ENCODE measurements at regions not wholly inside any gene's neighbourhood (a gene's known extent, or its start where the extent isn't known, plus 50 kb on each side); places are given as distances from the start of the nearest gene placed in this dataset.

DNA sequence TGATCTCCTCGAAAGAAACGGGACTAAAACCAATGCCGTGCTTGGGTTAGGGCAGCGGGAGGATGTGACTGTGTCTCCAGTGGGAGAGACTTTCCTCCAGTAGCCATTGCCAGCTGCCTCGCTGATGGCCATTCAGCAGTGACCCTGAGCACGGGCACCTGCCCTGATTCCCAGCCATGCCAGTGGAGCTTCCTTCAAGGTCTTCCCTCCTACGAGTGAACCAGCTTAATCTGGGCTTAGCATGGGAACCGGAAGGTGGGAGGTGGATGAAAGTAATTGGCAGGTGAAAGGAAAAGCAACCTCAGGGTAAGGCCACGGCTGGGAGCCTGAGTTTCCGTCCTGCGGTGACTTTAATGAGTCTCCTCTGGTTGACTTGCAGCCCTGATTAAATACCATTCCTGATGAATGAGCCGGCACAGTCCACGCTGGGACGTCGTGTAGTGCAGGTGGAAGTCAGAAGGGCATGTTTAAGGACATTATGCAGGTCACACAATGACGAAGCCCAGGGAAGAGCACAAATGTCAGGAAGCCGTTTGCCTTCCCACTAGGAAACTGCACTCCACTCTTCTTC, 813.5 kb downstream of the QKI start:
- TF ChIP-seq CTCF (IDR thresholded peaks at IDR 0.05; ENCODE audit: control insufficient read depth, extremely low read depth, insufficient read depth) = no peak
- DNase-seq (ENCODE audit: low read depth) = no peak
- H3K4me3 ChIP-seq (ENCODE audit: low read depth, low read length) = no peak overlapping the region

DNA sequence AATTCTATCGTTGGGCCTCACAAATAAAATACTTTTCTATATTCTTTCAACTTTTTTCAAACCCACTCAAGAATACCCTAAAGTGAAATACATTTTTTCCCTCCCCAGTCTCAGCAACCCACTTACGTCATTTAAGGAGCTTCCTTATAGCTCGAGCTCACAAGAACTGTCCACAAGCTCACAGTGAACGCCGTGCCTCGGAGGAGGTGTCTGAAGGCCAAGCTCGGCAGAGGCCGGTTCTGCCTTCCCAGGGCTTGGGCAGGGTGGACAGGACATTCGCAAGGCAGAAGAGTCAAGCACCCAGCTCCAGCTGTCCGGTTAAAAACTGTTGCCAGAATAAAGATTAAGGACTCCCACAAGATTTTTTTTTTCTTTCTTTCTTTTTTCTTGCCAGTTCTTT, 802.3 kb downstream of the QKI start:
- TF ChIP-seq CTCF (IDR thresholded peaks at IDR 0.05; ENCODE audit: control insufficient read depth, extremely low read depth, insufficient read depth) = no peak
- H3K4me3 ChIP-seq (ENCODE audit: low read depth, low read length) = no peak overlapping the region
- no peak for DNase-seq (ENCODE audit: low read depth)

DNA sequence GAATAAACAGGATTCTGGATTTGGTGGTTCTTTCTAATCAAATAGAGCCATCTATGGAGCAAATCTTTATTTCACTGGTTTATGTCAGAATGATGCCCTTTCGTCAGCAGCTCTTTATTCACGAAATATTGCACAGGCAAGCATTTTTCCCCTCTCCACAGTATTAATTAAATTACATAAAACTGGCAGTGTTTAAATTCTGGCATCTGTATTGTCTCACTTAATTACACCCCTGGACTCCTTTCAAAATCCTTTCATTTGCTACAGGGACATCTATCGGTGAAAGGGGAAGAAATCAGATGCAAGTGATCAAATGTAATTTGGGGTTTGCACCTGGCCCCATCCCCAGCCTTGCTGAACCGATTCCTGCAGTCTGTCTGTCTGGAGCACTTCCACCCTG, 801.9 kb downstream of the QKI start:
- no peak for DNase-seq (ENCODE audit: low read depth)
- TF ChIP-seq CTCF (IDR thresholded peaks at IDR 0.05; ENCODE audit: control insufficient read depth, extremely low read depth, insufficient read depth) = peak; percentile 29; the same call in 1 of the 2 replicates
- no peak overlapping the region for H3K4me3 ChIP-seq (ENCODE audit: low read depth, low read length)

DNA sequence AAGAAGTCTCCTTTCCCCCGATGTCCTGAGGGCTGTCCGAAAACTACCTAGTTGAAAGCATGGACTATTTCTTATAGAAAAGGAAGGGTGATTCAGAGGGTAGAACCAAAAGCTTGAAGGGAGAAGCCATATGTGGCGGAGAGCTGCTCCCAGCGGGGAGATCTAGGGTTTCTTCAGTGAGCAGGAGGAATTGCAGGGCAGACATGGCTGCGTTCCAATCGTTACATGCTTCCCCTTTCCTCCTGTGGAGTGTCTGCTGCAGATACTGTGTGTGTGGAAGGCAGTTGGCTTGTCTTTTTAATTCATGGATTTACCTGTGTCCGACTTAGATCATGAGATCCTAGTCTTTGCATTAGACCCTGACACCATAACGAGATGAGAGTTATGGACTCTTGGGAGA, 799.5 kb downstream of the QKI start:
- DNase-seq (ENCODE audit: low read depth) = no peak
- H3K4me3 ChIP-seq (ENCODE audit: low read depth, low read length) = no peak overlapping the region
- no peak for TF ChIP-seq CTCF (IDR thresholded peaks at IDR 0.05; ENCODE audit: control insufficient read depth, extremely low read depth, insufficient read depth)

GRCh38 chr6:164211254-164211653, 796.7 kb downstream of the QKI start:
- DNase-seq (ENCODE audit: low read depth) = no peak
- no peak overlapping the region for H3K4me3 ChIP-seq (ENCODE audit: low read depth, low read length)
- no peak for TF ChIP-seq CTCF (IDR thresholded peaks at IDR 0.05; ENCODE audit: control insufficient read depth, extremely low read depth, insufficient read depth)

DNA sequence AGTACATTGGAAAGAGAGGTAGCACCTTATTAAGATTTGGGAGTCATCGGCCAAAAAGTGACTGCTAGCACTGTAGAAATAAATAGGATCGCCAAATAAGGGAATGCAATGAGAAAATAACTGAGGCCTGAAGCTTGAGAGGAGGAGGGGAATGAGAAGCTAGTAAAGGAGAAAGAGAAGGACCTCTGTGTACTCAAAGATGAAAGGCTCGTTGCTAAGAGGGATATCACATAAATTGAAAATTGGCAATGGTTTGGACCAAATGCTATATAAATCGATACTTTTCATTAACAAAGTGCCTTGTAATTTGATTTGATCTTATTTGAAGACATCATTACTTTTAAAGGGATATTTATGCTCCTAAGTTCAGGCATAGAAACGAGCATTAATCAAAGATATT, 796.3 kb downstream of the QKI start:
- no peak for DNase-seq (ENCODE audit: low read depth)
- no peak overlapping the region for H3K4me3 ChIP-seq (ENCODE audit: low read depth, low read length)
- no peak for TF ChIP-seq CTCF (IDR thresholded peaks at IDR 0.05; ENCODE audit: control insufficient read depth, extremely low read depth, insufficient read depth)

DNA sequence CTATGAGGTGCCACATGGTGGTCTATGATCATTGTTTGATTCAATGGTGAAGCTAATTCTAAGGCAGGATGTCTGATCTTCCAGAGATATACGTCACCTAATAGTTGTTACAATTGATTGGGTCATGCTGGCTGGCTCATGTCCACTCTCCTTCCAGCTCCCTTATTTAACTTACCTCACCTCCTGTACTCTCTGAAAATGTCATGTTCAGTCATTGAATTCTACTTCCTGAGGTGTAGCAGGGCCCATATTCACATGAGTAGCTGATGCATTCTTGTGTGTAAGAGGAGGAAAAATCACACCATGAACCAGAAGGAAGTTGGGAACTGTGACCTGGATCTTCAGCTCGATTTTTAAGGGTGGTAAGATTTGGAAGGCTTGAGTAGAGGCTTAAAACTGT, 795.8 kb downstream of the QKI start:
- no peak for TF ChIP-seq CTCF (IDR thresholded peaks at IDR 0.05; ENCODE audit: control insufficient read depth, extremely low read depth, insufficient read depth)

More for the DNA sequence above, 795.8 kb downstream of the QKI start:
- no peak for DNase-seq (ENCODE audit: low read depth)
- no peak overlapping the region for H3K4me3 ChIP-seq (ENCODE audit: low read depth, low read length)
